Kidney (tissue), 13 donors: ENCODE measurements at regions not wholly inside any gene's neighbourhood (a gene's known extent, or its start where the extent isn't known, plus 50 kb on each side); places are given as distances from the start of the nearest gene placed in this dataset.

Experiments
- DNase-seq, 5 donors: peaks; one replicate each; pipeline ENCODE4 v3.0.0-alpha.2; 2013 to 2020
- FAIRE-seq: peaks from 2 replicates; lab custom pipeline; 2012; peaks lifted over from hg19 to GRCh38; lab: Jason Lieb, UNC
- H3K27ac ChIP-seq, 2 donors: one replicate each; pipeline ENCODE4 v1.7.0; 2013; ENCODE audit warnings: low read depth in 2 of 2, low read length in 2 of 2, inconsistent platforms in 1 of 2
- H3K27me3 ChIP-seq: one replicate; pipeline ENCODE4 v1.7.1; 2013; ENCODE audit warnings: low read length, inconsistent platforms; ENCODE audit not compliant: control insufficient read depth, insufficient read depth
- H3K36me3 ChIP-seq, 3 donors: one replicate each; pipeline versions ENCODE4 v1.7.0 to v1.7.1; 2013; ENCODE audit warnings: low read length in 3 of 3, control low read depth in 1 of 3, inconsistent platforms in 1 of 3; ENCODE audit not compliant: insufficient read depth in 3 of 3, control insufficient read depth in 2 of 3
- H3K4me1 ChIP-seq, 3 donors: one replicate each; pipeline versions ENCODE4 v1.7.0 to v1.7.1; 2013; ENCODE audit warnings: low read length in 3 of 3, inconsistent platforms in 1 of 3, low read depth in 1 of 3; ENCODE audit not compliant: control insufficient read depth in 2 of 3, insufficient read depth in 2 of 3
- H3K4me3 ChIP-seq, 3 donors: one replicate each; pipeline versions ENCODE4 v1.7.0 to v1.8.1; 2013; ENCODE audit warnings: low read length in 3 of 3, control low read depth in 1 of 3, inconsistent platforms in 1 of 3
- H3K9ac ChIP-seq, 3 donors: one replicate each; pipeline versions ENCODE4 v1.7.0 to v1.7.1; 2013; ENCODE audit warnings: low read length in 3 of 3, control low read depth in 1 of 3, inconsistent platforms in 1 of 3
- H3K9me3 ChIP-seq, 3 donors: one replicate each; pipeline versions ENCODE4 v1.7.0 to v1.7.1; 2013; ENCODE audit warnings: low read length in 3 of 3, control low read depth in 1 of 3, inconsistent platforms in 1 of 3; ENCODE audit not compliant: control insufficient read depth in 2 of 3, insufficient read depth in 1 of 3
- intact Hi-C: fragments of 100-400 bp; cut with DNase I; formaldehyde crosslinking; loops from one replicate; pipeline ENCODE4 v1.11.1; 2022
- TF ChIP-seq, protein P1 (sequence below): IDR thresholded peaks from 3 replicates; pipeline ENCODE4 v1.5.1; 2012; ENCODE audit warnings: mild to moderate bottlenecking, moderate library complexity, borderline replicate concordance; ENCODE audit not compliant: insufficient read depth; ENCODE audit errors: extremely low read depth
- donor health status: control.
- donor health status: control.
- donor health status: control.
- donor health status: control.
- donor health status: control.
- donor health status: DM: yes; HTN: yes; CAD: no.
- donor health status: Normal renal cell carcinoma (clear cell type).

DNA sequence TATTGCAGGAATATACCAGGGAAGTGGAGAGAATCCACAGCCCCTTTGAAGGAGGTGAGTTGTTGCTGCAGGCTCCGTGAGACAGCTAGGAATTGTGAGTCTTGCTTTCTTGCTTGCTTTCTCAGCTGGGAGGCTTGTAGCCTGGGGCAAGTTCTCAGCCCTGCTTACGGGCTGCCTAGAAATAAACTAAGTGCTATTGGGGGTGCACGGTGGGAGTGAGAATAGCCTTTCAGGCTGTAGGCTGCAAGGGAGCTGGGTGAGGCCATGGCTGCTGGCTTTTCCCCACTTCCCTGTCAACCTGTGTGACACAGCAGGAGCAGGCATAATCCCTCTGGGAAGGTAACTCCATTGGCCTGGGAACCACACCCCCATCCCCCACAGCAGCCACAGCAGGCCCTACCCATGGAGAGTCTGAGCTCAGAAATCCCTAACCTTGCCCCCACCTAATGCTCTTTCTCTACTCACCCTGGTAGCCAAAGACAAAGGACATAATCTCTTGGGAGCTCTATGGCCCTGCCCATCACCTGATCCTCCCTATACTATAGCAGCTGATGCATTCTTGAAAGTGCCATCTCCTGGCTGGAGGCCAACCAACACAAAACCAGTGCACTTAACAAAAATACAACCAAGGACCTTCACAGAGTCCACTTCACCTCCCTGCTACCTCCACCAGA lies 113.0 kb downstream of the MMRN1 start:
- TF ChIP-seq, protein P1, sequence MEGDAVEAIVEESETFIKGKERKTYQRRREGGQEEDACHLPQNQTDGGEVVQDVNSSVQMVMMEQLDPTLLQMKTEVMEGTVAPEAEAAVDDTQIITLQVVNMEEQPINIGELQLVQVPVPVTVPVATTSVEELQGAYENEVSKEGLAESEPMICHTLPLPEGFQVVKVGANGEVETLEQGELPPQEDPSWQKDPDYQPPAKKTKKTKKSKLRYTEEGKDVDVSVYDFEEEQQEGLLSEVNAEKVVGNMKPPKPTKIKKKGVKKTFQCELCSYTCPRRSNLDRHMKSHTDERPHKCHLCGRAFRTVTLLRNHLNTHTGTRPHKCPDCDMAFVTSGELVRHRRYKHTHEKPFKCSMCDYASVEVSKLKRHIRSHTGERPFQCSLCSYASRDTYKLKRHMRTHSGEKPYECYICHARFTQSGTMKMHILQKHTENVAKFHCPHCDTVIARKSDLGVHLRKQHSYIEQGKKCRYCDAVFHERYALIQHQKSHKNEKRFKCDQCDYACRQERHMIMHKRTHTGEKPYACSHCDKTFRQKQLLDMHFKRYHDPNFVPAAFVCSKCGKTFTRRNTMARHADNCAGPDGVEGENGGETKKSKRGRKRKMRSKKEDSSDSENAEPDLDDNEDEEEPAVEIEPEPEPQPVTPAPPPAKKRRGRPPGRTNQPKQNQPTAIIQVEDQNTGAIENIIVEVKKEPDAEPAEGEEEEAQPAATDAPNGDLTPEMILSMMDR = no peak
- H3K9me3 ChIP-seq = no peaks in the 10 kb centered on the region
- H3K36me3 ChIP-seq = no peaks in the 10 kb centered on the region
- FAIRE-seq (no peak), DNase-seq (no peak)
- no peak overlapping the region for H3K4me3 ChIP-seq
- H3K27me3 ChIP-seq = no peaks in the 10 kb centered on the region
- H3K9ac ChIP-seq = no peak overlapping the region
- H3K27ac ChIP-seq = no peak overlapping the region
- intact Hi-C loops = no loop called here
- no peaks in the 10 kb centered on the region for H3K4me1 ChIP-seq

DNA sequence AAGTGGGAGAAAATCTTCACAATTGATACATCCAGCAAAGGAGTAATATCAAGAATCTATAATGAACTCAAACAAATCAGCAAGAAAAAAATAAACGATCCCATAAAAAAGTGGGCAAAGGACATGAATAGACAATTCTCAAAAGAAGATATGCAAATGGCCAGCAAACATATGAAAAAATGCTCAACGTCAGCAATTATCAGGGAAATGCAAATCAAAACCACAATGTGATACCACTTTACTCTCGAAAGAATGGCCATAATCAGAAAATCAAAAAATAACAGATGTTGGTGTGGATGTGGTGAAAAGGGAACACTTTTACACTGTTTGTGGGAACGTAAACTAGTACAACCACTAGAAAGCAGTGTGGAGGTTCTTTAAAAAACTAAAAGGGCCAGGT lies 114.3 kb upstream of the CCSER1 start:
- Histone ChIP-seq H3K9me3 (no peaks in the 10 kb centered on the region), H3K4me1 (no peaks in the 10 kb centered on the region), H3K9ac (no peak overlapping the region), H3K27me3 (no peaks in the 10 kb centered on the region), H3K36me3 (no peaks in the 10 kb centered on the region), H3K27ac (no peak overlapping the region), H3K4me3 (no peak overlapping the region)
- no peak for FAIRE-seq
- TF ChIP-seq, protein P1 = no peak
- intact Hi-C loops = no loop called here
- no peak for DNase-seq

DNA sequence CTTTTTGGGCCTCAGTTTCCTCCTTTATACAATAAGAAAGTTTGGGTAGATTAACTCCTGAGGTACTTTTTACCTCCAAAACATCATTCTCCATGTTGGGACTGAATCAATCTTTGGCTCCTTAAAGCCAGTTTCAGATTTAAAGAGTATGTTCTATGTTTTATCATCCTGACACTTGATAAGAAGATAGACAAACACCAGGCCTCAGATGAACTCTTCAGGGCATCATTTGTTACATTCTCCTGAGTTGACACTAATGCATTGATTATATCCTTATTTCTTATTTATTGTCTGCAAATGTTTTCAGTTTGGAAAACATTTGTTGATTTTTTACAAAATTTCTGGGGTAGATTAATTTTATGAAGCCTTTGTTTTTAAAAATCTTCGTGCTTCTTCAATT lies 102.7 kb upstream of the CCSER1 start:
- no peak overlapping the region for H3K27ac ChIP-seq
- no peaks in the 10 kb centered on the region for H3K36me3 ChIP-seq
- TF ChIP-seq, protein P1 = no peak
- no peak overlapping the region for H3K9ac ChIP-seq
- H3K4me1 ChIP-seq = no peaks in the 10 kb centered on the region
- H3K27me3 ChIP-seq = no peaks in the 10 kb centered on the region
- H3K4me3 ChIP-seq = no peak overlapping the region
- intact Hi-C loops = no loop called here
- FAIRE-seq (peak; percentile 8), DNase-seq (no peak)
- no peaks in the 10 kb centered on the region for H3K9me3 ChIP-seq

DNA sequence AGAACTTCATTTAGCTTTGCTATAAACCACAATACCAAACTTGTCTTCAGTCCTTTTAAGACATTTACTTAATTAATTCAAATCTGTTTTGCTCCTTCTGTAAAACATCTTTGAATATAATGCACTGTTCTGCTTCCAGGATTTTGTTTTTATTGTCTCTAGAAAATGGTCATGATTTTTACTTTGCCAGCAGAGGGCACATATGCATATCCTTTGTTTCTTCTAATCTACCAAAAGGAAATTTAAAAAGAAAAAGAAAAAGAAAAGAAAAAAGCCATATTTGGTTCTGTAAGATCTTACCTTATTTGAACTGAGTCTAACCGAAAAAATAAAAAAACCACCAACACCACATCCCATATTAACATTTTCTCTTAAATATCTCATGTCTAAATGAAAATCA lies 101.9 kb upstream of the CCSER1 start:
- intact Hi-C loops = no loop called here
- H3K9me3 ChIP-seq = no peaks in the 10 kb centered on the region
- no peaks in the 10 kb centered on the region for H3K27me3 ChIP-seq
- FAIRE-seq (peak; percentile 88), DNase-seq (peak in 2 of 5 donors; percentile 24 to 33)
- H3K4me1 ChIP-seq = no peaks in the 10 kb centered on the region
- H3K4me3 ChIP-seq = no peak overlapping the region
- TF ChIP-seq, protein P1 = no peak
- no peak overlapping the region for H3K9ac ChIP-seq
- no peaks in the 10 kb centered on the region for H3K36me3 ChIP-seq
- no peak overlapping the region for H3K27ac ChIP-seq
